DMS153 (cell line): ENCODE measurements at regions not wholly inside any gene's neighbourhood (a gene's known extent, or its start where the extent isn't known, plus 50 kb on each side); places are given as distances from the start of the nearest gene placed in this dataset.
A peak's percentile ranks its signal among the peaks of the same experiment; 100 is the strongest.

ENCODE experiments used
- DNase-seq: peaks from one replicate; lab custom pipeline; 2025; lab: John Stamatoyannopoulos, UW

DNA sequence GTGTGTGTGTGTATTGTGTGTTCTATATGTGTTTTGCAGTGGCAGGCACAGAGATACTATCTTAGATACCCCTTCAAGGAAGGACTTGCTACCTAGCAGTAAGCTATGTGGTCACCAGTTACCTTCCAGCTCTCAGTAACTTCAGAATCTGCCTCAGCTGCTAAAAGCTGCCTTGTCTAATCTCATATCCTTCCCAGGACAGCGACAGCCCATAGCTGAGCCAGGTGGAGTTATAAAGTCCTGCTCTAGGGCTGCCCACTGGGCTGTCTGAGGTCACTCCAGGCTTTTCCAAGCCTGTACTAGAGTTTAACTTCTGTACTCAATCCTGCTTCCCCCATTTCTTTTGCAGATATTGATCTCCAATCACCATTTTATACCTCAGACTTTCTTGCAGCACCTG is 942.6 kb downstream of the GALC start:
- no peak for DNase-seq

DNA sequence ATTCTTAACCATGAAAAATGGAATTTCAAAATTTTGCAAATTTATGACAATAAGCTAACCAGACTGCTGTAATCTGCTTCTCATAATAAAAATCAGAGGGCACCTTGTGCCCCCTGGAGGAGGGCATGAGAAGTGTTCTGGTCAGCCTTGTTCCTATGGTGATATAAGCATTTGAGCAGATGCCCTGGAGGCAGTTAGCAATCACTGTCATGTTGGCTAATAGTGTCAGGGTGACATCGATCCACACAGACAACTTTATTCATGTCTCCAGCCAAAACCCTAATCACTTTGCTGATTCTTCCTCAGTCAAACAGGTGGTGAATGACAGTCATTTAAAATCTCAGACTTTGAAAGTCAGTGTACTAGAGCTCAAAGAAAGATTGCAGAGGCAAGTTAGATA is 943.0 kb downstream of the GALC start:
- peak; percentile 41 for DNase-seq

DNA sequence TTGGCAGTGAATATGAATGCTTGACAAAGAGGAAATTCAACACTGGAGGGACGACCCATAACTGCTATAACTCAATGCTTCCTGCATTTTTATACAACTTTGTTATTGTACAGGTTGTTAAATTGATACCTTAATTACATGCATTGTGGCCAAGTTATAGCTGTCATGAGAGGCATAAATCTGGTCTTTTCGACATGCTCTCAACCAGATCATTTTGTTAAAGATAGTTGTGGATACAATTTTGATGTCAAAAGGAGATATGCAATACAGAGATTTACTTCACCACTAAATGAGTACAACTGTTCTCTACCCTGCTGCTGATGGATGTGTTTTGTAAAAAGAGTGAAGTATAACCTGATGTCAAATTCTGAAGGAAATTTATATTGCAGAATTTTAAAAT is 946.0 kb downstream of the GALC start:
- no peak for DNase-seq

DNA sequence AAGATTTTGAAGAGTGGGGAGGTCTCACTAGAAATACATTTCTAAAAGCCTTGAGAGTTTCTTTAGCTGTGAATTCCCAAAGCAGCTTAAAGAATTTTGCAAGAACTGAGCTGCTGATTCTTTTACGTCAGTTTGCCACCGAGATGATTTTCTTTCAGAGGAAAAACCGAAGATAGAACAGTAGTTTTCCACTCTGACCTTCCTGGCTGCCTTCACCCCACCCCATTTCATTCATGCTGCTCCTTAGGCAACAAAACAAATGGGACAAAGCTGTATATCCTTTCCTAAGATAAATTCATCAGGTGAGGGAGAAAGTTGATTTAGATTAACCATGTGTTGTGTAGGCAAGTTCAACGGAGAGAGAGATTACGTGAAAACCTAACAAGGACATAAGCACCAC is 947.0 kb downstream of the GALC start:
- DNase-seq = no peak

DNA sequence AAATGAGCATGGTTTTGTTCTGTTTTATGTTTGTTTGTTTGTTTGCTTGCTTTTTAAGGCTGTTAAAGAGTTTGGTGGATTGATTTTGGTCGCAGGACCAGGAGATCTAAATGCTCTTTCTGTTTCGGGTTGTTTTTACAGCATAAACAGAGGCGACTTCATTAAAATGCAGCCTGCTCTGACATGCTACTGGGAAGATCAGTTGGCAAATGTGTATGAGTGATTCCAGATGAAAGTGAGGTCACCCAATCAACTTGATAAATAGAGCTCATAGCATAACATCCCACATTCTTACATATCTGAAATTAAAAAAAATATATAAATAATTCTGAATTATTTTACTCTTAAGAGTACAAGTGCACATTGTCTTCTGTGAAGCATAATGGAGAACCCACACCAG is 947.7 kb downstream of the GALC start:
- DNase-seq = no peak

DNA sequence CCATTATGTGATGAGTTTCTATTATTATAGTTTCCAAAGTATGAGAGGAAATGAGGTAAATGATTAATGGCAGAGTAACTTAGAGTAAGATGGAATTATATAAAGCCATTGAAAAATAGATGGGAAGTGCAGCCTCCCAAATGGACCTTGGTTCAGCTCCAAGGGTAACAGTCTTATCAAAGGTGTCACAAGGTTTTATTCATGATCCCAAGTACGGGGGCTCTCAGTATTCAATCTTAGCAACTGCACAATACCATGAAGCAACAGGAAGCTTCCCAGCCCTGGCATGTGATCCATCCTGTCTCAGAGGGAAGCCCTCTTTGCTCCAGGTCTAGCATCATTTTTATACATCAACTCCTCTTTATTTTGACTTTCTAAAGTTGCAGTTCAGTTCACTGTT is 948.2 kb downstream of the GALC start:
- DNase-seq = no peak

DNA sequence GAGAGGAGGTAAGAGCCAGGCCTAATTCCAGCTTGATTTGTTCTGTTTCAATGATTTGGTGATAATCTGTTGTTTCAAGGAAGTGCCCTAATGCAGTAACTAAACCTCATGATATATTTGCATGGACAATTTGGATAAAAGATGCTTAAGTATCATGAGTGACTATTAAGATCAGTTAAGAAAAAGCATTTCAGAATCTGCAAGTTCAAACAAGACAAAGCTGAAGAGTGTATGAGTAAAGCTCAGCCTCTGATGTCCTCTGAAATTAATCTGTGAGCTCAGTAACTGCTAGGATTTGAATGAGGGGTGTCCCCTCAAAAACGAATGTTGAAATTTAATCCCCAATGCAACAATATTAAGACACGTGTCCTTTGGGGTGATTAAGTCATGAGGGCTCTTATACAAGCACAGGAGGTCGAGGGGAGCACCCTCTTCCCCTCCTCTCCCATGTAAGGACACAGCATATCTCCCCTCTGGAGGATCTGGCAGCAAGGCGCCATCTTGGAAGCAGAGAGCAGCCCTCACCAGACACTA is 949.2 kb downstream of the GALC start:
- DNase-seq = no peak

DNA sequence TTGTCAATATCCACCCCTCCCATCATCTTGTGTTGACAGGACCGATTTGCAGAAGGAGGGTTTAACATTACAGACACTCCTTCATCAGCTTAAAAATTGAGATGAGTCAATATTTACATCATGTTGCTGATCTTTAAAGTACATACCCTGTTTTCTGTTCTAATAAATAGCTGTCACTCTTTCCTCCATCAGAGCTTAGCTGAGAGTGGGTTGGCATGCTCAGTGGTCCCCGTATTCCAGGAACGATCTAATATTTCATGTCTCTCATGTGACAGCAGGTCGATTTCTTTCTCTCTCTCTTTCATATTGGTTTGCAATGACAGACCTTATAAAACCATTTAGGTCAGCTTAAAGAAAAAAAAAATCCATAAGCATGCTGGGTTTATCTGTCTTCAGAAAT is 950.6 kb downstream of the GALC start:
- DNase-seq = no peak

DNA sequence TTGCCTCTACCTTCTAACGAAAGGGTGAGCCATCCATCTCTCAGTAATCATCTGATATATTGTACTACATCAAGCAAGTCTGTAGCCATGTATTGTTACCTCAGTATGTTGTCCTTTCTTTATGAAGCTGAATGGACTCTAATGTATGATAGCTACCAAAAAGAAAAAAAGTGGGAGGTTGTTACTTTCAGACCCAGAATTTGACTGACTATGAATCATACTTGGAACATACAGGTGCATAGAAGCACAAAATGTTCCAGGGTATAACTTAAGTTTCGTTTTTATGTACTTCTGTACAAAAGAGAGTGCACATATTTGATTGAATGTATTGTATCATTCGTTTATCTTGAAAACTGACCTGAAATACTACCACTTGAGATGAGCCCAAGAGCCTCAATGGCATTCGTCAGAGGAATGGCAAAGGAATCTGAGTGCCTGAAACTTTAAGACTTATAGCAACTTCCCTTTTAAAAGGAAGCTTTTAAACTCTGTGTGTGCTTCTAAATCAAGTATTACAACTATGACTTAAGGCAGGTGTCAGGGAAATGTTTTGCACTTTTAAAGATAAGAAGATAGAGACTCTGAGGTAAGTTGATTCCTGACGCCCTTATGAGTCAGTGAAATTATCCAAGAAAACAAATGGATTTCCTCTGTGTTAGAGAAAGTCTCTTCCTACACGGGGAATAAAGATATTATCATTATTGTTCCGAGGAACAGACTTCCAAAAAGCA is 951.5 kb downstream of the GALC start:
- DNase-seq = no peak

DNA sequence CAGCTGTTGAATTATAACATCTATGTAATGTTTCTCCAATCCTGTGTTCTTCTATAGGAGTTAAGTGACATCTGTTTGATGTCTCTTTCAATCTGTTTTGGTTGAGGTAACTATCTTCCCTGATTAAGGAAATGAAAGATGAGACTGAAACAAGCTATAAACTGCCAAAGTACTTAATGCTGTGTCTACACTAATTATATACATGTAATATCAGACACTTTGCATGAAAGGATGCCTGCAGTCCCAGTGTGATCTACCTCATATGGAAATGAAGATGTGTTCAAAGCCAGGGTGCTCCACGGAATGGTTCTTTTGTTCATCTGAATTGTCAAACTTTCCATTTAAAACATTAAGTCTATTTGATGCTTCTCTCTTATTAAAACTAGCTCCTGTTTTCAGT is 958.3 kb downstream of the GALC start:
- no peak for DNase-seq

DNA sequence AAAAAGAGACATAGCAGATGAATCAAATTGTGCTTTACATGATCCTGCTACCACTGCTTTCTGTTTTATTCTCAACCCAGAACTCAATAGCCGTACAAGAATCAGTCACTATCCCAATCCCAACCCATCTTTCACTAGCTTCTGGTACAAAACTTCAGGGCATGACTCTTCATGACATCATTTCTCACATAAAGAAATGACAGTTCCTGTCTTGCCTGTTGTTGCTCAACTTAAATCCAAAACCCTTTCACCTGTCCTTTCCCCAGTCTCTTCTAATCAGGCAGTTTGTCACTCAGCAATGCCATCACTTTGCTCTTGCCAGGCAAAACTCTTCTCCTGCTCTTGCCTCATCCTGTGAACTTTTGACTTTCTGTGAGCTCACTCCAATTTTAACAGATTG is 962.8 kb downstream of the GALC start:
- DNase-seq = no peak

DNA sequence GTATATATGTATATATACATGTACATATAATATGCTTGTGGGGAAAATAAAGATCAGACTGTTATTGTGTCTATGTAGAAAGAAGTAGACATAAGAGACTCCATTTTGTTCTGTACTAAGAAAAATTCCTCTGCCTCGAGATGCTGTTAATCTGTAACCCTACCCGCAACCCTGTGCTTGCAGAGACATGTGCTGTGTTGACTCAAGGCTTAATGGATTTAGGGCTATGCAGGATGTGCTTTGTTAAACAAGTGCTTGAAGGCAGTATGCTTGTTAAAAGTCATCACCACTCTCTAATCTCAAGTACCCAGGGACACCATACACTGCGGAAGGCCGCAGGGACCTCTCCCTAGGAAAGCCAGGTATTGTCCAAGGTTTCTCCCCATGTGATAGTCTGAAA is 972.9 kb downstream of the GALC start:
- peak; percentile 54 for DNase-seq

DNA sequence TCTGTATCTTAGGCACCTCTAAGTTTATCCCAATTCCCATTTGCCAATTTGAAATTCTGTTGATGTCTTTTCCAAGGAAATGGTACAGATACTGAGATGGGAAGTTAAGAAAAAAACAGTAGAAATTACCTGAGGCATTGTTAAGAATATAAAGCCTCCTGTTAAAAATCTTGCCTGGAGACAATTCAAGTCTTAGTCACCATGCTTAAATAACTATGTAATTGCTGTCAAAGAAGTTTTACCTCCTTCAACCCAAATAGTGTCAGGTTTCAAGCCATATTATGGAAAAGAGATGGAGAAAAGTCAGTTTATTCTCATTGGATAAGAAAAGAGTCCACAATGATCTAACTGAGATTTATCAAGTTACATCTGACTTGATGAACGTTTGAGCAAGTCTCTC is 974.7 kb downstream of the GALC start:
- DNase-seq = no peak

DNA sequence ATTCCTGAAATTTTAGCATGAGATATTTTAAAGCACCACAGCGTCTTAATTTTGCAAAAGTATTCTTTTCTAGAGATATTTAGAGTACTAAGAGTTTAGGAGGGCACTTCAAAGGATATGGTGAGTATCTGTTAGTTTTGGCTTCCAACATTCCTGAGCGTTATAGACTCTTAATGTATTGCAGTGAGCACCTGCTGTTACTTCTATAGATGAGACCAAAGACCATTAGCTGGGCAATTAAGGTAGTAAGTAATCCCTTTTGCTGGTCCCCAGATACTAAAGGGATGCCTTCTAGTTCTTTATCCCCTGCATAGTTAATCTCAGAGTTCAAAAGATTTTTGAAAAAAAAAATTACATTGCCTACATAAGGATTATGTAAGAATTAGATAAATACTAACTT is 975.6 kb downstream of the GALC start:
- no peak for DNase-seq

DNA sequence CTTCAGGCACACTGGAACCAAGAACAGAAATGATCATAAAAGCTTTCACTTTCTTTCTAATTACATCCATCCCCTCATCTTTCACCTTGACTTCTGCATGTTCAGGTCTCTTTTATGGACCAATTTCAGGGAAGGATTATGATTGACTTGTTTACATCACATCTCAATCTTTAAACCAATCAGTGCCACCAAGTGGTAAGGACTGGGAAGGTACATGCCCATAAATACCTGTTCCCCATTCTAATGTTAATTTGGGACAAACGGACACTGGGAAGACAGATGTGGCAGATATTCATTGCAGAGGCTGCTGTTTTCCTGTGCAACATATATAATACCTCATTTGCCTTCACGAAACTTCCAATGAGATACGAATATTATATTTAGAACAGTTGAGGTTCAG is 978.1 kb downstream of the GALC start:
- DNase-seq = no peak

DNA sequence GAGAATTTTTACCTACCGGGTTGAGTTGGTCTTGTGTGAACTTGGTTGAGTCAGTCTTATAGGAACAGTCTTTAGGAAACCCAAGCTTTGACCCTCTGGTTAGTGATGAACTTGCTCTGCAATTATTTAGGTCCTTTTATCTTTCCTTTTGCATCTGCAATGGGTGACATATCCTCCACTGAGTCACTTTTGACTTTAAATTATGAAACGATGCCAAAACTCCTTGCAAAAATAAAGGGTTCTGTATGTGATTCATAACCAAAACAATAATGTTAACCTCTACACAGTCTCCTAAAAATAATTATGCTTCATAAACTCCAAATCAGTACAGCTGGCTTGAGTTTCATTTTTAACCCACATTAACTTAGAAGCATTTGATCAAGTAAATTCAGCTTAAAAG is 979.4 kb downstream of the GALC start:
- no peak for DNase-seq

DNA sequence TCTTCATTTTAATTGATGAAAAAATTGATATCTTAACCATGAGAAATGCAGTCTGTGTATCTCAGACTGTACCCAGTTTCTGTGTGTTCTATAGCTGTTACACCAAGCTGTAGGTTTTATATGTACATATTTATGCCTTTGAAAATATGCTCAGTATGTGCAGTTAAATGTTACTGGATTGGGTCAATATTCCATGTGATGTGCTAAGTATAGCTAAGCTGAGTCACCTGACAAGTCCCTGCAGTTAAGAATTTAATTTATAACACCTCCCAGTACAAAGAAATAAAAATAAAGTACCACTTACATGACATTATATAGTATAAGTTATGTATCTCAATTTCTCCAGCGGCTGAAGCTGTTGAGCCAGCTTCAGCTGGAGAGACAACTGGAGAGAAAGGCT is 984.0 kb downstream of the GALC start:
- no peak for DNase-seq

DNA sequence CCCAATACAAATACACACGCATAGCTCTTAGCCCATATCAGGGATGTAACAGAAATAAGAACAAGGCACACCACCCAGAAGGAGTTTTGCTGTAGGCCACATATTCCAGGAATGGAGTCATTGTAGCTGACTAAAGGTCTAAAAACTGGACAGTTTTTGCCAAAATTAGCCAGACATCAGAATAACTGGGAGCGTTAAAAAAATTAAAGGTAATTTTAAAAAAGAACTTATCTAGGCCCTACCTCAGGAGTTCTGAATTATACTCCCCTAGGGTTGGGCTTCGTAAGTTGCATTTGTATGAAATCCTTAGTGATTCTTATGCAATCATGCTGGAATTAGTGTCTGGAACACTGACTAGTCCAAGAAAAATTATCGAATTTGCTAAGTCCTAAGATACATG is 987.7 kb downstream of the GALC start:
- DNase-seq = no peak

DNA sequence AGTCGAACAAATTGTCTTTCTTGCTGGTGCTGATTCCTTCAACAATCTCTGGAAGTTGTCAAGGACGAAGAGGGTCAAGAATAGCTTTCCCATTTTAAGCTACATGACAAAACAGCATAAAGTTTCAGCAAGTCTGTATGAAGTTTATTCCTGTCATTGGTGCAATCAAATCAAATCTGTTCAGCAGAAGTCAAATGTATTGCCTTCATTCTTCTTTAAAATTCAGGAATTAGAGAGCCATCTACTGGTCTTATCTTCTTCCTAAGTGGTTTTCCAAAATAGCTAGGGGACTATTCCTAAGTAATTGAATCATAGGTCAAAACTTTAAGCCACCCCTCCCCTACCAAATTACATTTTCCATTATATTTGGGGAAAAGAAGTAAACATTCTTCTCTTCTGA is 990.2 kb downstream of the GALC start:
- DNase-seq = no peak

DNA sequence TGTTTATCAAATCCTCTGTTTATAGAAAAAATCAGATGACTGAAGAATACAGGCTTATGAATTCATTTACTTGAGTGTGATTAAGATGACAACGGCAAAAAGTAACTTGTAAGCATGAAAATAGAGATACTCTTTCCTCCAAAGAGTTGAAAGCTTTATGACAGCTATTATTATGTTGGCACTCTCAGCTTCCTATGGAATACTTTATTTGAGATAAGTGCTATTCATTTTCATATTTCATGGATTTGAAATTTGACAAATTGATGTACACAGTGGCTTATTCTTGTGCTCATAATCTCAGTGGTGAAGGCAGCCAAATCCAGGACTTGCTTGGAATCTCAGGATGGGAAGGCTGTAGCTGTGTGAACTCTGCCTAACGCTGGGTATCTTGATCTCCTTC is 991.6 kb downstream of the GALC start:
- DNase-seq = no peak

DNA sequence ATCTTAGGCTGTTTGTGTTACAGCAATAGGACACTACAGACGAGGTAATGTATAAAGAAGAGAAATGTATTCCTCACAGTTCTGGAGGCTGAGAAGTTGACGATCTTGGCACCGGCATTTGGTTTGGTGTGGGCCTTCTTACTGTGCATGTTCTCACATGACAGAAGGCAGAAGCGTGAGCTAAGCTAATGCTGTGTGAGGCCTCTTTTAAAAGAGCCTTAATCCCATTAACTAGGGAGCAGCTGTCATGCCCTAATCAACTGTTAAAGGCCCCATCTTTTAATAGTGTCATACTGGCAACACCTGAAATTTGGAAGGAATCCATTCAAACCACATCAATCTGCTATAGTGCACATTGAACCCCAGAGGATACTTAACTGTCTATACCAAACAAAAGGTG is 992.9 kb downstream of the GALC start:
- no peak for DNase-seq

DNA sequence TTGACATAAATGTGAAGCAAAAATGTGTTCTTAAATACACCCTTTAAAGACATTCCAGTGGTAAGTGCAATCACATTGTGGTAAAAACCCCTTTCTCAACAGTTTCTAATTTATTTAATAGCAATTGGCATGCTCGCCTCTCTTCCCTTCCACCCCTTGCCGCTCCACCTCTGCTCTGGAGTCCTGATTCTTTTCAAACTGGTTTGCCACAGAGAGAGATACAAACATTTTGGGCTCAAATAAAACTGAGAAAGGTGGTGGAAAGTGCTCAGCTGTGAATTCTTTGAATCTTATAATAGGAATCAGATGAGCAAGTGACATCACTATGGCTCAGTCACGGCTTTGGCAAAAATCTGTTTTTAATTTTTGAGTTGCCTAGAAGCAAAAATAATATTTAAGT is 993.9 kb downstream of the GALC start:
- DNase-seq = no peak

DNA sequence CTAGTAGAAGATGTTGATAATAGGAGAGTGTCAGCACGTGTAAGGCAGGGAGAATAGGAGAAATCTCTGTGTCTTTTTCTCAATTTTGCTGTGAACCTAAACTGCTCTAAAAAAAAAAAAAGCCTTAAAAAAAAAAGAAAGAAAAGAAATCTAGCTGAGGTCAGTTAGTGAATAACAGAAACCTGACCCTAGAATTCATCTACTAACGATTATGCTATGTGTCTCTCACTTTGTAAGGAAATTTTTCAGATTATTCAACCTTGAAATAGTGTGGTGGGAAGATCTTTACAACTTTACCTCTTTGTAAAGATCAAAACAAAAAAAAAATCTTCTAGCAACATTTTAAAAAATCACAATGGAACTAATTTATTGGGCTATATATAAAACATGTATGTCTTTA is 995.7 kb downstream of the GALC start:
- DNase-seq = no peak

DNA sequence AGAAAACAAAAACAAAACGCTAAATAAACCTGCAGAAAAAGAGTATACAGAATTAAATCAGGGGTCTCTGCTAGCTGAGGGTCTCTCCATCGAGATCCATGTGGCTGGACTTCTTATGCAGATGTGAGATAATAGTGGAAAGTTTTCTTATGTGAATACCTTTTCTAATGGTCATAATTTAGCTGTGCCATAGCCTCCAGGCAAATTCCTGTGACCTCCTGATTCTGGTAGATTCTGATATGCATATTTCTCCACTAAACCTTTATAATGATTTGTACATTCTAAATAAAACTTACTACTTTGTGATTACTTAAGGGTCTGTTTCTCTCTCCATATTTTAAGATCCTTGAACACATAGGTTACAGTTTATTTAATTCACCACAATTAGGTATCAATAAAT is 1002.6 kb downstream of the GALC start:
- DNase-seq = no peak

DNA sequence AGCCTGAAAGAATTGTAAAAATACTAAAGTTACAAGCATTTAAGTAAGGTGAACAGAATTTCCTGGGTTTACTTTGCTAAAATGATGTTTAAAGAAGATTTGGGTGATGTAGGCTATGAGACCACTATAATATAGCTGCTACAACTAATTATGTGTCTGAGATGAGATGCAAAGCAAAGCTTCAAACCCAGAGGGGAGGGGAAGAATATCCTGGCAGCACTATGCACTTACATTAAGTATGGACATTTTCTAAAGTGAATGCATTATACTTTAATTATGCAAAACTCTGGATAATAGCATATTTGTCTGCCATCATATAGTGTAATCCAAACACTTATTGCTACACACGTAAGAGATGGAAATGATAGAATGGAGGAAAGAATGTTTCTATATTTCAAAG is 1003.7 kb downstream of the GALC start:
- no peak for DNase-seq
